SK-N-MC (cell line): ENCODE measurements at regions not wholly inside any gene's neighbourhood (a gene's known extent, or its start where the extent isn't known, plus 50 kb on each side); places are given as distances from the start of the nearest gene placed in this dataset.

Experiments
- EZH2 ChIP-seq: fragments of 200-600 bp; sonication (generic); IDR thresholded peaks from one replicate; pipeline ENCODE4 v1.6.1; 2017; ENCODE audit warnings: antibody characterized with exemption
- POLR2AphosphoS5 ChIP-seq: IDR thresholded peaks from 2 replicates; pipeline ENCODE4 v1.6.1; 2012; ENCODE audit warnings: mild to moderate bottlenecking, low read depth, low read length, borderline replicate concordance

DNA sequence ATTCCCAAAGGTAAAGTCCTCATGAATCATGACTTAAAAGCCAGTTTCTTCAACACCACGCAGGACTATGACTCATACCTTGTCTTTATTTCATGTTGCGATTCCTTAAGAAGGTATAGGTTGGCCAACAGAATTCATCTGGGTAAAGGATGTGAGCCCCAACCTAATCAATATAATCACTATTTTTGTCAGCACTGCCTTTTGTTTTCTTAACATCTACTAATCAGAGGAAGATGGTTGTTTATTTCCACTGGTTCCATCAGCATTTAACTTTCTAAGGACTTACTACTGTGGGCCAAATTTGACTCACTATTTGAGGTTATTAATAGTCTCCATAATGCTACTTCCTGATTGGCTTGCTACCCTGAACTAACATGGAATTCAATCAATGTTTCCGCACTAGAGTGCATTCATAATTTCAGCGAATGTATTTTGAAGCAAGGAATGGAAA, 78.6 kb downstream of the SCG2 start:
- TF ChIP-seq EZH2 (no peak), POLR2AphosphoS5 (no peak)
